Naive thymus-derived CD4-positive, alpha-beta T cell (primary cell): ENCODE measurements at regions not wholly inside any gene's neighbourhood (a gene's known extent, or its start where the extent isn't known, plus 50 kb on each side); places are given as distances from the start of the nearest gene placed in this dataset.
"Not testable (repeated sequence)": the region's sequence is repeated elsewhere in the genome, so short reads cannot be mapped to it uniquely, and the experiment has no call there.

Experiments
- ATAC-seq: fragments of 150-1000 bp; cut with Tn5 transposase; 2 replicates; pipeline ENCODE4 v1.10.0; 2021; ENCODE audit warnings: mild to moderate bottlenecking, moderate library complexity
- CTCF ChIA-PET: fragments of 350-600 bp; sonication (Branson Sonifier 250); formaldehyde crosslinking; loops from one replicate; lab custom pipeline; 2021; ENCODE audit warnings: antibody characterized with exemption; lab: Charles Lee
- POLR2A ChIA-PET: fragments of 350-600 bp; sonication (Branson Sonifier 250); formaldehyde crosslinking; loops from one replicate; lab custom pipeline; 2021; ENCODE audit warnings: antibody characterized with exemption, inconsistent platforms; lab: Charles Lee
- DNase-seq, 9 donors: peaks; one replicate each; pipeline versions ENCODE4 v3.0.0 to v3.0.0-alpha.2; 2020 to 2022; ENCODE audit warnings: mixed read lengths in 1 of 9
- H3K27ac ChIP-seq: one replicate; pipeline ENCODE4 v1.7.0; 2013; ENCODE audit warnings: mild to moderate bottlenecking, low read depth, low read length, moderate library complexity
- H3K27me3 ChIP-seq, 2 donors: one replicate each; pipeline ENCODE4 v1.7.0; 2013; ENCODE audit warnings: low read length in 2 of 2, mild to moderate bottlenecking in 2 of 2, moderate library complexity in 2 of 2; ENCODE audit not compliant: control insufficient read depth in 2 of 2, insufficient read depth in 2 of 2
- H3K36me3 ChIP-seq, 3 experiments: 1 replicate in 2 of 3; 2 replicates in 1 of 3; pipeline ENCODE4 v1.7.0; 2013; ENCODE audit warnings: low read length in 3 of 3, mild to moderate bottlenecking in 3 of 3, moderate library complexity in 1 of 3; ENCODE audit not compliant: insufficient read depth in 3 of 3, control insufficient read depth in 2 of 3
- H3K4me1 ChIP-seq, 2 donors: one replicate each; pipeline ENCODE4 v1.7.0; 2013; ENCODE audit warnings: low read length in 2 of 2, mild to moderate bottlenecking in 2 of 2, moderate library complexity in 1 of 2; ENCODE audit not compliant: control insufficient read depth in 2 of 2, insufficient read depth in 2 of 2
- H3K4me3 ChIP-seq: 2 replicates; pipeline ENCODE4 v1.7.0; 2013; ENCODE audit warnings: mild to moderate bottlenecking, low read length
- H3K9me3 ChIP-seq, 3 experiments: 1 replicate in 2 of 3; 2 replicates in 1 of 3; pipeline ENCODE4 v1.7.0; 2013; ENCODE audit warnings: low read length in 3 of 3; ENCODE audit not compliant: control insufficient read depth in 2 of 3
- H3K27ac Mint-ChIP-seq, 9 donors: one replicate each; pipeline ENCODE4 v1.8.0; 2020 to 2022; ENCODE audit warnings: mixed read lengths in 9 of 9, mild to moderate bottlenecking in 8 of 9, moderate library complexity in 5 of 9, inconsistent platforms in 2 of 9
- H3K27me3 Mint-ChIP-seq, 5 donors: one replicate each; pipeline ENCODE4 v1.8.0; 2021 to 2022; ENCODE audit warnings: mixed read lengths in 5 of 5, mild to moderate bottlenecking in 1 of 5
- H3K36me3 Mint-ChIP-seq, 5 donors: one replicate each; pipeline ENCODE4 v1.8.0; 2020 to 2022; ENCODE audit warnings: mixed read lengths in 5 of 5, mild to moderate bottlenecking in 3 of 5, inconsistent platforms in 1 of 5
- H3K4me1 Mint-ChIP-seq, 7 donors: one replicate each; pipeline ENCODE4 v1.8.0; 2020 to 2022; ENCODE audit warnings: mixed read lengths in 7 of 7, mild to moderate bottlenecking in 3 of 7, inconsistent platforms in 1 of 7
- H3K4me3 Mint-ChIP-seq, 10 donors: one replicate each; pipeline ENCODE4 v1.8.0; 2020 to 2022; ENCODE audit warnings: mild to moderate bottlenecking in 10 of 10, mixed read lengths in 10 of 10, moderate library complexity in 6 of 10, inconsistent platforms in 2 of 10
- H3K9me3 Mint-ChIP-seq, 11 donors: one replicate each; pipeline ENCODE4 v1.8.0; 2020 to 2022; ENCODE audit warnings: mixed read lengths in 11 of 11, mild to moderate bottlenecking in 4 of 11, inconsistent platforms in 1 of 11, moderate library complexity in 1 of 11
- intact Hi-C, 2 donors: fragments of 100-400 bp; cut with micrococcal nuclease; formaldehyde crosslinking; loops; one replicate each; pipeline ENCODE4 v1.15.1; 2023

DNA sequence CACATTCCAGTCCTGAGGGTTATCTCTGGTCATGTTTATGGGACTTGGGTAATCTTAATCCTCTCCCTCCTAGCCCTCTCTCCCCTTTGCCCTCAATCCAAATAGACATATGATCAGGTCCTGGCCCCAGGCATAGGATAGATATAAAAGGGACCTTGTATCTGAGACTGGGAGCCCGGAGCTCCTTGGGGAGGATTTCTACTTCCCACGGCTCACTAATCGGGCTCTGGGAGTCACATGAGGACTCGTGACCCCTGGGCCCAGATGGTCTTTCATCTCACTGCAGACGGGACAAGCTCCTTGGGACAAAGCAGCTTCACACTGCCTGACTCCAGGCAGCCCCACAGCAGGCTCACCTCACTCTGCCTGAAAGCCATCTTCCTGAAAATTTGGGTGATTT is 57.8 kb upstream of the LYRM9 start:
- ATAC-seq = no peak
- H3K36me3 Mint-ChIP-seq = no peaks in the 10 kb centered on the region
- no peaks in the 10 kb centered on the region for H3K27me3 ChIP-seq
- H3K4me1 ChIP-seq = no peaks in the 10 kb centered on the region
- H3K9me3 ChIP-seq = no peaks in the 10 kb centered on the region
- H3K27ac Mint-ChIP-seq = no peak overlapping the region
- intact Hi-C loops = no loop called here
- no peak for DNase-seq
- peaks cover 0 to 2% (median 0%) of the 10 kb centered on the region in 11 donors for H3K9me3 Mint-ChIP-seq
- ChIA-PET CTCF (no interaction called here), POLR2A (no interaction called here)
- no peak overlapping the region for H3K4me3 Mint-ChIP-seq
- H3K27me3 Mint-ChIP-seq = peaks cover 6 to 17% (median 10%) of the 10 kb centered on the region in 5 donors
- peaks cover 0 to 5% (median 0%) of the 10 kb centered on the region in 7 donors for H3K4me1 Mint-ChIP-seq
- no peaks in the 10 kb centered on the region for H3K36me3 ChIP-seq
- no peak overlapping the region for H3K4me3 ChIP-seq
- H3K27ac ChIP-seq = no peak overlapping the region

DNA sequence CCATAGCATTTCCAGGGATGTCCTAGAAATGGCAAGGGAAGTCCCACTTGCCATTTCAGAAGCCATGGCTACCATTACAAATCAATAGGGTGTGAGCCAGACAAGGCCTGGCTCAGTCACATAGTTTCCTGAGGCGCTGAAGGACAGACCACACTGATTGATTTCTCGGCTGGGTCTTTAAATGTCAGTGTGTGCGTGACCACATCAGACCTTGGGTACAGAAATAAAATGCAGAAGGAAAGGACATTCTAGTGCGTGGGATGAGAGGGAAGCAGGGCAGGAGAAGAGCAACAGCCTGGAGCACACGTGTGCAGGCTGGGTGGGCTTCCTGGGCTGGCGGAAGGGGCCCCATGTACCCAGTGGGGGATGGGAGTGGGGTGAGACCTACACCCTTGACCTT is 58.7 kb upstream of the LYRM9 start:
- ChIA-PET CTCF (no interaction called here), POLR2A (no interaction called here)
- no peaks in the 10 kb centered on the region for H3K36me3 ChIP-seq
- peaks cover 0 to 2% (median 0%) of the 10 kb centered on the region in 11 donors for H3K9me3 Mint-ChIP-seq
- H3K4me3 ChIP-seq = no peak overlapping the region
- H3K27me3 Mint-ChIP-seq = peaks cover 6 to 17% (median 10%) of the 10 kb centered on the region in 5 donors
- no peaks in the 10 kb centered on the region for H3K4me1 ChIP-seq
- intact Hi-C loops = no loop called here
- H3K4me1 Mint-ChIP-seq = peaks cover 0 to 5% (median 0%) of the 10 kb centered on the region in 7 donors
- H3K27ac Mint-ChIP-seq = no peak overlapping the region
- no peaks in the 10 kb centered on the region for H3K27me3 ChIP-seq
- no peaks in the 10 kb centered on the region for H3K9me3 ChIP-seq
- no peaks in the 10 kb centered on the region for H3K36me3 Mint-ChIP-seq
- ATAC-seq (no peak), DNase-seq (no peak)
- no peak overlapping the region for H3K4me3 Mint-ChIP-seq
- H3K27ac ChIP-seq = no peak overlapping the region

DNA sequence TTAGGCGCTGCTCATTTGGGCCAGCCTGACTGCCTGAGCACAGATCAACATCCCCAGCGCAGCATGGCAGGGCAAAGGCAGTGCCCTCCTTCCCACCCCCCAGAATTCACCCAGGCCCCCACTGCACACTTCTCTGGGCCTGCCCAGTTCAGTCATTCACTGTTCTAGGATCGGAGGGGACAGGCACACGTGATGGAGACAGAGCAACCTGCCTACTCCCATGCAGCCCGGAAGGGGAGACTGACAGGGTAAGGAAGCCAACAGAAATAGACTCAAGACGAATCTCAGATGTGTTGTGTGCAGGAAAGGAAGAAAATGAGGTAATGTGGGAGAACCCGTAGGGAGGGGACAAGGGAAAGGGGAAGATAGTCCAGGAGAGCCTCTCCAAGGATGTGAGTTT is 59.2 kb upstream of the LYRM9 start:
- peaks cover 0 to 2% (median 0%) of the 10 kb centered on the region in 11 donors for H3K9me3 Mint-ChIP-seq
- Histone ChIP-seq H3K27ac (no peak overlapping the region), H3K36me3 (no peaks in the 10 kb centered on the region), H3K4me3 (no peak overlapping the region), H3K9me3 (no peaks in the 10 kb centered on the region), H3K27me3 (no peaks in the 10 kb centered on the region), H3K4me1 (no peaks in the 10 kb centered on the region)
- no peak overlapping the region for H3K27ac Mint-ChIP-seq
- peaks cover 0 to 5% (median 0%) of the 10 kb centered on the region in 7 donors for H3K4me1 Mint-ChIP-seq
- ATAC-seq = no peak
- intact Hi-C loops = no loop called here
- H3K4me3 Mint-ChIP-seq = no peak overlapping the region
- H3K36me3 Mint-ChIP-seq = no peaks in the 10 kb centered on the region
- DNase-seq = no peak
- POLR2A ChIA-PET = no interaction called here
- H3K27me3 Mint-ChIP-seq = peaks cover 6 to 17% (median 10%) of the 10 kb centered on the region in 5 donors
- CTCF ChIA-PET = no interaction called here

DNA sequence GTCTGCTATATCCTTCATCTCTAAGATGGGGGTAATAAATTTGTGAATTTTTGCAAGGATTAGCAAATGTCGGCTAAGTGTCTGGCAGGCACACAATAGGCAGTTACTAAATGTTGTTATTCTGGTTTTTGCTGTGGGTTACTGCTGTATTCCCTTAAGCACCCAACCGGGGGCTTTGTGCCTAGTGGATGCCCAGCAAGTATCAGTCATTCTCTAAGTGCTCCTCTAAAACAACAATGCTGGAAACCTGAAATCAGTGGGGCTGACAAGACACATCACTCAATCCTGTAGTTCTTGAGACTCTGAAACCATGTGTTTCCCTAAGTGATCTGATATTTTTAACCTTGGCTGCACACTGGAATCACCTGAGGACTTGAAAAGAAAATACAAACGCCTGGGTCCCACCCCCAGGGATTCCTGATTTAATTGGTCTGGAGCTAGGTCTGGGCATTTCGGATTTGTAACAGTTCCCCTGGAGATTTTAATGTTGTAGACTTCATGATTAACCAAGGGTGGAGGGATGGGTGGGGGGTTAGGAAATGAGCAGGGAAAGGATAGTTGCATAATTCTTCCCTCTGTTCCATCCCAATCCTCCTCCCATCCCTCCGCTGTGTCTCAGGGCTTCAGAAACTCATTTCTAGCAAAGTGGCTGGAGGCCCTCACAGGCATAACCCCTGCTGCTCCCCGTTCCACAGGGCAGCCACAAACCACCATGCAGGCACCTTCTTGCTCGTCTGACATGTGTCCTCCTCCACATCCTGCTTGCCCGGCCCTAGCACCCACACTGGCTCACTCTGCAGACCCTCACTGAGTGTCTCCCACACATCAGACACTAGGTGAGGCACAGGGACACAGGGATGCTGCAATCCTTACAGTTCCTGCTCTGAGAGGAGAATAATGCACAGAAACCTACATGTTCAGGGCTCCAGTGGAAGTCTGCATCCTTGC is 61.7 kb upstream of the LYRM9 start:
- H3K36me3 ChIP-seq = no peaks in the 10 kb centered on the region
- no peak overlapping the region for H3K4me3 ChIP-seq
- Mint-ChIP-seq H3K9me3 (no peaks in the 10 kb centered on the region), H3K4me3 (no peak overlapping the region), H3K36me3 (no peaks in the 10 kb centered on the region), H3K27me3 (peaks cover 6 to 17% (median 10%) of the 10 kb centered on the region in 5 donors), H3K27ac (no peak overlapping the region), H3K4me1 (peaks cover 0 to 4% (median 0%) of the 10 kb centered on the region in 7 donors)
- DNase-seq (no peak), ATAC-seq (no peak)
- intact Hi-C loops = no loop called here
- POLR2A ChIA-PET = no interaction called here
- H3K9me3 ChIP-seq = no peaks in the 10 kb centered on the region
- CTCF ChIA-PET = no interaction called here
- H3K27ac ChIP-seq = no peak overlapping the region
- no peaks in the 10 kb centered on the region for H3K4me1 ChIP-seq
- no peaks in the 10 kb centered on the region for H3K27me3 ChIP-seq

DNA sequence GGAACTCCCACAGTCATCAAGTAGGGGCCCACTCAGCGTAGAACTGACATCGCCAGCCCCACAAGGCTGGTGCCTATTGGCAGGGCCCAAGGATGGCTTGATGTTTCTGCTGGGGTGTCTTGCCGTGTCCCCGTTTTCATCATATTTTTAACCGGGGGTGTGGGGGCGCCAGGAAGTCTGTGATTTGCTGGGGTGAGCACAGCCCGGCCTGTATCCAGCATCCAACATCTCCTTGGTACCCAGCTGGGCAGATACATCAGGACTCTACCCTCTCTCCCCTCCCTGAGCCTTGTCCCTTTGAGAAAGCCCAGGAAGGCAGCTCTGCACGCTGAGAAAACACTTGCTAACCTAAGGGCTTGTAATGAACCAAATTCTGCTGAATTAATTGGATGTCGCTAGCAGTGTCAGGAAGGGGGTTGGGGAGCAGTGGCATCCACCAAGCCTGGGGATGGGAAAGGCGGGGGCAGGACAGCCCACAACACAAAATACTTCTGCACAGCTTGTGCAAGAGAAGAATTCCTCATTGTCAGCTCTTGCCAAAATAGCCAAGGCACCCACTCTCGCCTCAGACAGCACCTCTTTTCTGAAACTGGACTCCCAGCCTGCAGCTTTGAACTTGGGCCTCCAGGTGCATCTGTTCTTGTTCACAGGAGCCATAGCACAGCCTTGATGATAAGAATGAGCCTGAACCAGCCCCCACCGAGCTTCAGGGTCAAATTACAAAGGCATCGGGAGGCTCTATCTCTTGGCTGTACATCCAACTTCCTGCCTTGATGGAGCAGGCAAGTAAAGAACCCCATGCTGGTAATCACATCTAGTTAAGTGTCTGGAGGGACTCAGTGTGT is 63.7 kb upstream of the LYRM9 start:
- peaks cover 0 to 3% (median 0%) of the 10 kb centered on the region in 7 donors for H3K4me1 Mint-ChIP-seq
- Histone ChIP-seq H3K4me1 (no peaks in the 10 kb centered on the region), H3K36me3 (no peaks in the 10 kb centered on the region), H3K27ac (no peak overlapping the region), H3K4me3 (no peak overlapping the region), H3K9me3 (no peaks in the 10 kb centered on the region), H3K27me3 (no peaks in the 10 kb centered on the region)
- POLR2A ChIA-PET = no interaction called here
- DNase-seq = no peak
- no peak for ATAC-seq
- H3K9me3 Mint-ChIP-seq = no peaks in the 10 kb centered on the region
- intact Hi-C loops = no loop called here
- peaks cover 2 to 9% (median 5%) of the 10 kb centered on the region in 5 donors for H3K27me3 Mint-ChIP-seq
- H3K4me3 Mint-ChIP-seq = no peak overlapping the region
- no peaks in the 10 kb centered on the region for H3K36me3 Mint-ChIP-seq
- H3K27ac Mint-ChIP-seq = no peak overlapping the region
- CTCF ChIA-PET = interaction anchor here (0.8 kb wide), 1 partner anchor 69 kb away, joined by 3 read pairs; no protein-coding TSS in a partner anchor

DNA sequence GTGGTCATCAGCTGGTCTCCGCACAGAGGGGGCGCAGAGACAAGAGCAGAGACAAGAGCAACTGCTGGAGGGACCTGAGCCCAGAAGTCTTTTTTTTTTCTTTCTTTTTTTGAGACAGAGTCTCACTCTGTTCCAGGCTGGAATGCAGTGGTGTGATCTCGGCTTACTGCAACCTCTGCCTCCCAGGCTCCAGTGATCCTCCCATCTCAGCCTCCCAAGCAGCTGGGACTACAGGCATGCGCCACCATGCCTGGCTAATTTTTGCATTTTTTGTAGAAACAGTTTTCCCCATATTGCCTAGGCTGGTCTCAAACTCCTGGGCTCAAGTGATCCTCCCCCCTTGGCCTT is 64.3 kb upstream of the LYRM9 start:
- H3K9me3 ChIP-seq, H3K27ac ChIP-seq, CTCF ChIA-PET, H3K4me3 ChIP-seq, H3K4me1 Mint-ChIP-seq, H3K27ac Mint-ChIP-seq, DNase-seq, H3K36me3 ChIP-seq, intact Hi-C loops, ATAC-seq, H3K27me3 ChIP-seq, H3K9me3 Mint-ChIP-seq, H3K4me3 Mint-ChIP-seq, H3K4me1 ChIP-seq, H3K36me3 Mint-ChIP-seq, H3K27me3 Mint-ChIP-seq, POLR2A ChIA-PET: not testable (repeated sequence)
